MCF 10A (cell line): ENCODE measurements at regions not wholly inside any gene's neighbourhood (a gene's known extent, or its start where the extent isn't known, plus 50 kb on each side); places are given as distances from the start of the nearest gene placed in this dataset.

Experiments used
- BruUV-seq: library from RNA; stranded (reverse); fragments of 400-500 nt; replicated peaks from 2 replicates; lab custom pipeline; 2021; lab: Mats Ljungman, UMichigan
- CTCF ChIA-PET: fragments of 300-600 bp; sonication (Branson Sonifier 250); formaldehyde crosslinking; extraction: SDS; loops from one replicate; lab custom pipeline; 2021; ENCODE audit warnings: antibody characterized with exemption, inconsistent platforms; lab: Yijun Ruan, JAX
- POLR2A ChIA-PET: fragments of 300-600, 350-650 bp; sonication (Branson Sonifier 250); formaldehyde crosslinking; extraction: SDS; loops from one replicate; lab custom pipeline; 2020; ENCODE audit warnings: antibody characterized with exemption, inconsistent platforms; lab: Yijun Ruan, JAX
- DNase-seq: peaks from one replicate; pipeline ENCODE4 v3.0.0-alpha.2; 2018; ENCODE audit not compliant: unreplicated experiment
- H3K27ac Mint-ChIP-seq: one replicate; pipeline ENCODE4 v1.8.0; 2022; ENCODE audit warnings: mild to moderate bottlenecking, low read depth, mixed read lengths; ENCODE audit not compliant: unreplicated experiment
- H3K27me3 Mint-ChIP-seq: one replicate; pipeline ENCODE4 v1.8.0; 2022; ENCODE audit warnings: mixed read lengths; ENCODE audit not compliant: insufficient read depth, unreplicated experiment
- H3K36me3 Mint-ChIP-seq: one replicate; pipeline ENCODE4 v1.8.0; 2022; ENCODE audit warnings: mild to moderate bottlenecking, moderate library complexity, mixed read lengths; ENCODE audit not compliant: insufficient read depth, unreplicated experiment
- H3K4me1 Mint-ChIP-seq: one replicate; pipeline ENCODE4 v1.8.0; 2022; ENCODE audit warnings: mixed read lengths; ENCODE audit not compliant: insufficient read depth, unreplicated experiment
- H3K4me3 Mint-ChIP-seq: one replicate; pipeline ENCODE4 v1.8.0; 2022; ENCODE audit warnings: mild to moderate bottlenecking, moderate library complexity, mixed read lengths; ENCODE audit not compliant: unreplicated experiment
- H3K9me3 Mint-ChIP-seq: one replicate; pipeline ENCODE4 v1.8.0; 2022; ENCODE audit warnings: mixed read lengths; ENCODE audit not compliant: unreplicated experiment
- CTCF ChIP-seq: fragments of 200-600 bp; IDR thresholded peaks from one replicate; pipeline ENCODE4 v1.8.0; 2022; ENCODE audit warnings: antibody characterized with exemption, mild to moderate bottlenecking; ENCODE audit not compliant: unreplicated experiment
- intact Hi-C: fragments of 100-400 bp; cut with micrococcal nuclease; formaldehyde crosslinking; loops from 2 replicates; pipeline ENCODE4 v1.14.1; 2022

- no peaks in the 10 kb centered on the region for H3K9me3 Mint-ChIP-seq
- no peak for DNase-seq
- H3K4me1 Mint-ChIP-seq, result peaks cover 8% of the 10 kb centered on the region
- no peak overlapping the region for H3K27ac Mint-ChIP-seq
- H3K27me3 Mint-ChIP-seq, result no peaks in the 10 kb centered on the region
- intact Hi-C loops, result no loop called here
- H3K4me3 Mint-ChIP-seq, result no peak overlapping the region
- POLR2A ChIA-PET, result no interaction called here
- CTCF ChIA-PET, result interaction anchor here (0.6 kb wide), 1 partner anchor 14 kb away, joined by 3 read pairs; no protein-coding TSS in a partner anchor
- peaks cover 5% of the 10 kb centered on the region for H3K36me3 Mint-ChIP-seq
- BruUV-seq, result no TSS peak
- no peak for TF ChIP-seq CTCF
Measured at GRCh38 chr7:26598867-26599266, 265.5 kb downstream of the SKAP2 start.

DNA sequence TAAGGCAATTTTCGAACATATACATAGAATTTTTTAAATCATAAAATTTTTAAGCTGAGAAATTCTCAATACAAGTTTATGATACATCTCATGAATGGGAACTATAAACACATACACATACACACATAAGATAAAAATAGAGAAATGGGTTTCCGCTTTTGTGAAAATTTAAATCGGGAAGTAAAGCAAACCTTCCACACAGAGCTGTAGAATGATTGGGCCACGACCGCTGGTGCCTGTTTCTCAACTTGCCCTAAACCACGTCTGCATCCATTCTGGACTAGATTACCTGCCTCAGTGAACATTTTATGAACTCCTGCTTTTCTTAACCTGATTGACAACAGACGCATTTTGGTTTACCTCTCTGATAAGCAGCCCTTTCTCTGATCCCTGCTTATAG, 264.4 kb downstream of the SKAP2 start:
- Mint-ChIP-seq H3K9me3 (no peaks in the 10 kb centered on the region), H3K27me3 (no peaks in the 10 kb centered on the region), H3K4me1 (peaks cover 10% of the 10 kb centered on the region), H3K27ac (no peak overlapping the region), H3K4me3 (no peak overlapping the region), H3K36me3 (peaks cover 5% of the 10 kb centered on the region)
- BruUV-seq, result no TSS peak
- POLR2A ChIA-PET, result no interaction called here
- CTCF ChIA-PET, result no interaction called here
- no peak for TF ChIP-seq CTCF
- intact Hi-C loops, result no loop called here
- DNase-seq, result no peak

- no TSS peak for BruUV-seq
- H3K27me3 Mint-ChIP-seq, result no peaks in the 10 kb centered on the region
- ChIA-PET POLR2A (no interaction called here), CTCF (no interaction called here)
- no peaks in the 10 kb centered on the region for H3K9me3 Mint-ChIP-seq
- no peak overlapping the region for H3K27ac Mint-ChIP-seq
- no peak overlapping the region for H3K4me3 Mint-ChIP-seq
- H3K36me3 Mint-ChIP-seq, result peaks cover 5% of the 10 kb centered on the region
- TF ChIP-seq CTCF, result no peak
- H3K4me1 Mint-ChIP-seq, result peaks cover 10% of the 10 kb centered on the region
- no peak for DNase-seq
- intact Hi-C loops, result no loop called here
Measured at GRCh38 chr7:26600411-26600810, 264.0 kb downstream of the SKAP2 start.

GRCh38 chr7:26603631-26604030, 260.8 kb downstream of the SKAP2 start:
- CTCF ChIA-PET, result interaction anchor here (0.9 kb wide), 1 partner anchor 113 kb away, joined by 3 read pairs; no protein-coding TSS in a partner anchor
- POLR2A ChIA-PET, result interaction anchor here (0.5 kb wide), 1 partner anchor 155 kb away, joined by 3 read pairs; no protein-coding TSS in a partner anchor
- H3K4me1 Mint-ChIP-seq, result peaks cover 10% of the 10 kb centered on the region
- intact Hi-C loops, result no loop called here
- H3K9me3 Mint-ChIP-seq, result no peaks in the 10 kb centered on the region
- H3K27ac Mint-ChIP-seq, result no peak overlapping the region
- no TSS peak for BruUV-seq
- H3K36me3 Mint-ChIP-seq, result no peaks in the 10 kb centered on the region
- no peak overlapping the region for H3K4me3 Mint-ChIP-seq
- no peaks in the 10 kb centered on the region for H3K27me3 Mint-ChIP-seq
- peak; percentile 94 for DNase-seq
- TF ChIP-seq CTCF, result no peak
